NB4 (cell line): ENCODE measurements at regions not wholly inside any gene's neighbourhood (a gene's known extent, or its start where the extent isn't known, plus 50 kb on each side); places are given as distances from the start of the nearest gene placed in this dataset.

Experiments
- DNase-seq: peaks from one replicate; pipeline ENCODE4 v3.0.0; 2010; ENCODE audit warnings: low read depth
- H3K4me3 ChIP-seq: one replicate; pipeline ENCODE4 v1.5.1; 2011; ENCODE audit warnings: mild to moderate bottlenecking, low read depth, low read length, moderate library complexity
- MYC ChIP-seq: IDR thresholded peaks from 2 replicates; pipeline ENCODE4 v1.6.1; 2011; ENCODE audit warnings: low read depth, low read length
- POLR2A ChIP-seq: IDR thresholded peaks from 2 replicates; pipeline ENCODE4 v1.6.1; 2011; ENCODE audit warnings: mild to moderate bottlenecking; ENCODE audit not compliant: insufficient read length; ENCODE audit errors: extremely low read depth
- TF ChIP-seq, protein P1 (sequence below): IDR thresholded peaks from one replicate; pipeline ENCODE4 v1.5.1; 2012; ENCODE audit warnings: low read depth, low read length
- TF ChIP-seq, protein P2 (sequence below): IDR thresholded peaks from 2 replicates; pipeline ENCODE4 v1.6.1; 2011; ENCODE audit warnings: low read depth, low read length

DNA sequence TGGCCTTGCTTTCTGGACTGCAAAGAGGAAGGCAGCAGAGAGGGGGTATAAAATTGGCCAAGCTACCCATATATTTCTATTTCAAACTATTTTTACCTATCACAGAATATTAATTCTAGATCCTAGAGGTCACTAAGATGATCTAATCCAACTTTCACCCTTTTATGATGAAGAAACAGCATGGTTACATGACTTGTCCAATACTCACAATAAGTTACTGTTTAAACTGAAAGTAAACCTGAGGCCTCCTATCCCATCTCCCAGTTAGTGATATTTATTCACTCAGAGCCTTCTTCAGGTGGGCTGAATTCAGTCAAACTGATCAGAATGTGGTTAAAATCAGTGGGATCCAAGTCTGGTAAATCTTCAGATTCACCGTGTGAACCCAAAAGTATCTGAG is 1345.1 kb downstream of the XPNPEP1 start:
- no peak overlapping the region for H3K4me3 ChIP-seq
- TF ChIP-seq POLR2A (no peak), MYC (no peak)
- TF ChIP-seq, protein P1, sequence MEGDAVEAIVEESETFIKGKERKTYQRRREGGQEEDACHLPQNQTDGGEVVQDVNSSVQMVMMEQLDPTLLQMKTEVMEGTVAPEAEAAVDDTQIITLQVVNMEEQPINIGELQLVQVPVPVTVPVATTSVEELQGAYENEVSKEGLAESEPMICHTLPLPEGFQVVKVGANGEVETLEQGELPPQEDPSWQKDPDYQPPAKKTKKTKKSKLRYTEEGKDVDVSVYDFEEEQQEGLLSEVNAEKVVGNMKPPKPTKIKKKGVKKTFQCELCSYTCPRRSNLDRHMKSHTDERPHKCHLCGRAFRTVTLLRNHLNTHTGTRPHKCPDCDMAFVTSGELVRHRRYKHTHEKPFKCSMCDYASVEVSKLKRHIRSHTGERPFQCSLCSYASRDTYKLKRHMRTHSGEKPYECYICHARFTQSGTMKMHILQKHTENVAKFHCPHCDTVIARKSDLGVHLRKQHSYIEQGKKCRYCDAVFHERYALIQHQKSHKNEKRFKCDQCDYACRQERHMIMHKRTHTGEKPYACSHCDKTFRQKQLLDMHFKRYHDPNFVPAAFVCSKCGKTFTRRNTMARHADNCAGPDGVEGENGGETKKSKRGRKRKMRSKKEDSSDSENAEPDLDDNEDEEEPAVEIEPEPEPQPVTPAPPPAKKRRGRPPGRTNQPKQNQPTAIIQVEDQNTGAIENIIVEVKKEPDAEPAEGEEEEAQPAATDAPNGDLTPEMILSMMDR, result no peak
- TF ChIP-seq, protein P2, sequence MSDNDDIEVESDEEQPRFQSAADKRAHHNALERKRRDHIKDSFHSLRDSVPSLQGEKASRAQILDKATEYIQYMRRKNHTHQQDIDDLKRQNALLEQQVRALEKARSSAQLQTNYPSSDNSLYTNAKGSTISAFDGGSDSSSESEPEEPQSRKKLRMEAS, result no peak
- no peak for DNase-seq

DNA sequence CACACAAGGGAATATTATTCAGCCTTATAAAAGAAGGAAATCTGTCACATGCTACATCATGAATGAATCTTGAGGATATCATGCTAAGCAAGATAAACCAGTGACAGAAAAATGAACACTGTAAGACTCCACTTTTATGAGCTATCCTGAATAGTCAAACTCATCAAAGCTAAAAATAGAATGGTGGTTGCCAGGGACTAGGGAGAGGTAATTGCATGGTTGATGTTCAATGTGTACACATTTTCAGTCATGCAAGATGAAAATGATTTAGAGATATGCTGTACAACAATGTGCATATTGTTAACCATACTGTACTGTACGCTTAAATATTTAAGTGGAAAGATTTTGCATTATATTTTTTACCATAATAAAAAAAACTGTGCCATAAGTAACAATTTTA is 1349.1 kb downstream of the XPNPEP1 start:
- TF ChIP-seq, protein P1, result no peak
- TF ChIP-seq POLR2A (no peak), MYC (no peak)
- TF ChIP-seq, protein P2, result no peak
- H3K4me3 ChIP-seq, result no peak overlapping the region
- DNase-seq, result no peak

DNA sequence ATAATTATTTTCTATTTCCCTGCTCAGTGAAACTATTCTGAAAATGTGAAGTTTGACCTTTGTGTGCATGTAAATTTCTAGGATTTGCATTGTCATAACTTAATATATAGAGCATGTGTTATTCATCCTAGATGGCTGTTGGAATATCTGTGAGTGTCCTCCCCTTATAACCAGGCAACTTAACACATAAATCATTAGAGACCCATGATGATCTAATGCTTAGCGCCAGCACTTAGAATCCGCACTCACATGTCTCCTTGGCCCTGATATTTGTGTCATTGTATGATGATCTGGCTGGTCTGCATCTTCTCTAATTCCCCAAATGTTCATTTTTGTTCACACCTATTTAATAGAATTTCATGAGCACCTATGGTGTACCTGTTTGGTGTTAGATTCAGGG is 1354.5 kb downstream of the XPNPEP1 start:
- DNase-seq, result no peak
- TF ChIP-seq, protein P2, result no peak
- TF ChIP-seq, protein P1, result no peak
- TF ChIP-seq POLR2A (no peak), MYC (no peak)

DNA sequence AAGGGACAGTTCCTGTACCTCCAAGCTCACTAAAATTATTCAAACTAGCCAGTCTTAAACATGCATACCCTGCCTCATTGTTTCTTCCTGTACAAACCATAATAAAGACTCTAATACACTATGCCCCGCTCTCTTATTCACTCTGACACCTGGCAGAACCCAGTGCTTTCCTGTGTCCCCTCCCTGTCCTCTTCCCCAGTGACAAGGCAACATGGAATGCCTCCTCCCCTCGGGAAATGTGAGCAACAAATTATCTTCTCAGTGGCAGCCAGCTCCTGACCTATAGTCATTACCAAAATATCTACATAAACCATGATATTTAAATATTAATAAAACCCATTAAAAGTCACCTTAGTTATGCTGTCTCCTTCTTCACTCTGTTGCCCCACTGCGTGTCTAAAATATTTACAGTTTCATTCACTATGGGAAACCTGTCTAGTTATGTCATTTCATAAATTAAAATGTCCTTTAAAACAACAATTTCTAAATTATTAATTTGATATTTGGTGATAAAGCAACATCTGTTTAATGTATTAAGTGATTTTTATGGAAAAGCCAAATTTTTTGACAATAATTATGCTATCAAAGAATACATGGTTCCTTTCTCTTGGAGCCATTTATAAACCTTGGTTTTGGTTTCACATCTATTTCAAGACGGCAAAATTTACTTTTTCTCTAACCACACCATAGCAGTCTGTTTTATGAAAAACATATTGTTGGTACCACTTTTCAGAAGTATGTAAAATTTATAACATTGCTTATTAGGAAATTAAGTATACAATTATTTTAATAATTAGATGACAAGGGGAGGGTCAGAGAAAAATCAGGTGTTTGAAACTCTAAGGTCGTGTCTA is 1355.2 kb downstream of the XPNPEP1 start:
- no peak overlapping the region for H3K4me3 ChIP-seq
- TF ChIP-seq, protein P2, result no peak
- no peak for TF ChIP-seq MYC
- TF ChIP-seq, protein P1, result no peak
- TF ChIP-seq POLR2A, result no peak
- DNase-seq, result no peak

More for the DNA sequence above, 1354.5 kb downstream of the XPNPEP1 start:
- no peak overlapping the region for H3K4me3 ChIP-seq

DNA sequence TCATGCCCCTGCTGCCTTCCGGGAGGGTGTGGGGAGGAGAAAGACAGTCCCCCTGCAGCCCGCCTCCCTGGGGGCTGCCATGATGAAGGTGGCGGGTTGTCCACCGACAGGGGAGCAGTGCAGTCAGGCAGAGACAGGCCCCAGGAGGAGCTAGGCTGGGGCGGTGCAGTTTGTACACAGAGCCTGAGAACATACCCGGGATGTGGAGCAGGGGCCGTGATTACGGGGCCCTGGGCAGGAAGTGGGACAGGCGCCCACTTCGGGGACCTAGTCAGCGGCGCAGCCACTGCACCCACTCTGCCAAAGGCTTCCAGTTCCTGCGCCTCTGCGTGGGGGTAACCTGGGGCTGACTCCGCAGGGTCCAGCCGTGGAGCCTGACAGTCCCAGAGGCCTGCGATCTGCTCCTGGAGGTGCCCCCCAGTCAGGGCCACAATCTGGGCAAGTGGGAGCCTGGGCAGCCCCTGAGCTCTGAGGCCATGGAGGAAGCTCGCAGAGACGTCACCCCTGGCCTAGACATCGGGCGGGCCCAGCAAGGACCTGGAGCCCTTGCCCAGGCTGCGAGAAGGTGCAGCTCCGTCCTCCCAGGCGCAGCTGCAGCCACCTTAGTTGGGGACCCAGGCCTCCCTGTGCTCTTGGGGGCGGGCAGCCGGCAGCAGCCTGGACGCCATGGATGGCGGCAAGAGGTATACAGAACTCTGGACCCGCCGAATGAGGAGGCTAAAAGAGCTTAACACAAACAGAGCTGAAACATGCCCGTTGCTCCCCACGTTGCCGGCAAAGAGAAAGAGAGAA is 1356.8 kb downstream of the XPNPEP1 start:
- DNase-seq, result no peak
- no peak overlapping the region for H3K4me3 ChIP-seq
- TF ChIP-seq, protein P1, result no peak
- TF ChIP-seq POLR2A (no peak), MYC (no peak)
- TF ChIP-seq, protein P2, result no peak
